GM19239 (cell line): ENCODE measurements at regions not wholly inside any gene's neighbourhood (a gene's known extent, or its start where the extent isn't known, plus 50 kb on each side); places are given as distances from the start of the nearest gene placed in this dataset.

Experiments used
- DNase-seq: peaks from one replicate; pipeline ENCODE4 v3.0.0; 2011; ENCODE audit warnings: low spot score; ENCODE audit not compliant: insufficient read length
- FAIRE-seq: peaks from 2 replicates; lab custom pipeline; 2011; peaks lifted over from hg19 to GRCh38; lab: Jason Lieb, UNC

- DNase-seq, result no peak
- no peak for FAIRE-seq
Observed at GRCh38 chr5:174785120-174785680, 60.8 kb downstream of the MSX2 start.
